Loucy (cell line): ENCODE measurements at regions not wholly inside any gene's neighbourhood (a gene's known extent, or its start where the extent isn't known, plus 50 kb on each side); places are given as distances from the start of the nearest gene placed in this dataset.

ENCODE experiments used
- CTCF ChIP-seq: fragments of 200-600 bp; sonication (generic); conservative IDR thresholded peaks from 2 replicates; pipeline ENCODE4 v1.5.1; 2014; ENCODE audit warnings: mild to moderate bottlenecking, antibody characterized with exemption, low read length
- EZH2phosphoT487 ChIP-seq: fragments of 200-600 bp; IDR thresholded peaks from 2 replicates; pipeline ENCODE4 v1.6.1; 2018; ENCODE audit warnings: antibody characterized with exemption, mild to moderate bottlenecking, moderate library complexity, borderline replicate concordance

GRCh38 chr3:80263260-80263659 lies 495.5 kb upstream of the ROBO1 start:
- TF ChIP-seq CTCF (no peak), EZH2phosphoT487 (no peak)
